Cerebellar nuclear complex (tissue), 1 donor: ENCODE measurements at regions not wholly inside any gene's neighbourhood (a gene's known extent, or its start where the extent isn't known, plus 50 kb on each side); places are given as distances from the start of the nearest gene placed in this dataset.
"Not testable (repeated sequence)": the region's sequence is repeated elsewhere in the genome, so short reads cannot be mapped to it uniquely, and the experiment has no call there.

Experiments
- DNase-seq, 2 experiments: peaks; one replicate each; lab custom pipeline; 2025; lab: John Stamatoyannopoulos, UW

GRCh38 chr12:114815026-114815795, 131.2 kb upstream of the TBX3 start:
- DNase-seq: no peak

GRCh38 chr12:114812858-114813761, 129.1 kb upstream of the TBX3 start:
- DNase-seq: no peak

- DNase-seq: no peak
Observed at GRCh38 chr12:114812384-114812783, 128.4 kb upstream of the TBX3 start.

GRCh38 chr12:114809097-114809496, 125.1 kb upstream of the TBX3 start:
- DNase-seq: no peak

- not testable (repeated sequence) for DNase-seq
Observed at GRCh38 chr12:114801381-114801780, 117.4 kb upstream of the TBX3 start.

GRCh38 chr12:114800566-114800965, 116.6 kb upstream of the TBX3 start:
- not testable (repeated sequence) for DNase-seq

GRCh38 chr12:114799574-114800487, 115.9 kb upstream of the TBX3 start:
- no peak for DNase-seq

GRCh38 chr12:114794049-114794558, 110.1 kb upstream of the TBX3 start:
- no peak for DNase-seq

GRCh38 chr12:114790276-114790675, 106.3 kb upstream of the TBX3 start:
- no peak for DNase-seq

GRCh38 chr12:114789821-114790220, 105.8 kb upstream of the TBX3 start:
- no peak for DNase-seq

GRCh38 chr12:114789276-114789675, 105.3 kb upstream of the TBX3 start:
- DNase-seq: no peak

- no peak for DNase-seq
Observed at GRCh38 chr12:114784526-114784925, 100.6 kb upstream of the TBX3 start.

GRCh38 chr12:114783089-114783618, 99.2 kb upstream of the TBX3 start:
- no peak for DNase-seq

- DNase-seq: no peak
Observed at GRCh38 chr12:114780746-114781399, 96.9 kb upstream of the TBX3 start.

GRCh38 chr12:114779647-114780046, 95.7 kb upstream of the TBX3 start:
- DNase-seq: no peak

GRCh38 chr12:114779186-114779585, 95.2 kb upstream of the TBX3 start:
- no peak for DNase-seq

GRCh38 chr12:114776731-114777442, 92.9 kb upstream of the TBX3 start:
- no peak for DNase-seq

GRCh38 chr12:114774699-114775098, 90.7 kb upstream of the TBX3 start:
- DNase-seq: no peak

GRCh38 chr12:114774197-114774596, 90.2 kb upstream of the TBX3 start:
- no peak for DNase-seq

- no peak for DNase-seq
Observed at GRCh38 chr12:114770323-114770722, 86.3 kb upstream of the TBX3 start.
